Cardiac fibroblast (primary cell): ENCODE measurements at regions not wholly inside any gene's neighbourhood (a gene's known extent, or its start where the extent isn't known, plus 50 kb on each side); places are given as distances from the start of the nearest gene placed in this dataset.

Experiments used
- DNase-seq, 2 donors: peaks; one replicate each; pipeline versions ENCODE4 v3.0.0 to v3.0.0-alpha.2; 2010; ENCODE audit warnings: low read depth in 2 of 2
- H3K4me3 ChIP-seq, 2 donors: replicated peaks in 1 of 2; 1 replicate in 1 of 2; 2 replicates in 1 of 2; pipeline ENCODE4 v1.5.1; 2011; ENCODE audit warnings: low read depth in 2 of 2, low read length in 2 of 2, mild to moderate bottlenecking in 2 of 2, moderate library complexity in 1 of 2
- TF ChIP-seq, protein P1 (sequence below): IDR thresholded peaks from one replicate; pipeline ENCODE4 v1.5.1; 2011; ENCODE audit warnings: low read depth, mild to moderate bottlenecking, low read length, inconsistent platforms

DNA sequence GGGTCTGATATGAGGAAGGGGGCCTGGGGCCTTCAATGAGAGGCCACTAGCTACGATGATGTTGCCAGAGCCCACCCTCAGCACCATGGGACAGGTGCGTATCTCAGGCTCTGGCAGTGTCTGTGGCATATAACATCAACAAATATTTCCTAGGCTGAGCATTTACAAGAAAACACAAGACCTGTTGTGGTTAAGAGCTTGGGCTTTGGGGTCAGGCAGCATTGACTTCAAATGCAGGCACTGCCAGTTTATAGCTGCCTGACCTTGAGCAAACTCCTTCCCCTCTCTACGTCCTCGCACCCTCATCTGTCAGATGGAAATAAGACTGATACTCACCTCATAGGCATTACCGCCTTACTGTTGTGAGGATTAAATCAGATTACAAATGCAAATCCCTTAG, 156.0 kb downstream of the KATNAL1 start:
- H3K4me3 ChIP-seq, result no peak overlapping the region
- TF ChIP-seq, protein P1, sequence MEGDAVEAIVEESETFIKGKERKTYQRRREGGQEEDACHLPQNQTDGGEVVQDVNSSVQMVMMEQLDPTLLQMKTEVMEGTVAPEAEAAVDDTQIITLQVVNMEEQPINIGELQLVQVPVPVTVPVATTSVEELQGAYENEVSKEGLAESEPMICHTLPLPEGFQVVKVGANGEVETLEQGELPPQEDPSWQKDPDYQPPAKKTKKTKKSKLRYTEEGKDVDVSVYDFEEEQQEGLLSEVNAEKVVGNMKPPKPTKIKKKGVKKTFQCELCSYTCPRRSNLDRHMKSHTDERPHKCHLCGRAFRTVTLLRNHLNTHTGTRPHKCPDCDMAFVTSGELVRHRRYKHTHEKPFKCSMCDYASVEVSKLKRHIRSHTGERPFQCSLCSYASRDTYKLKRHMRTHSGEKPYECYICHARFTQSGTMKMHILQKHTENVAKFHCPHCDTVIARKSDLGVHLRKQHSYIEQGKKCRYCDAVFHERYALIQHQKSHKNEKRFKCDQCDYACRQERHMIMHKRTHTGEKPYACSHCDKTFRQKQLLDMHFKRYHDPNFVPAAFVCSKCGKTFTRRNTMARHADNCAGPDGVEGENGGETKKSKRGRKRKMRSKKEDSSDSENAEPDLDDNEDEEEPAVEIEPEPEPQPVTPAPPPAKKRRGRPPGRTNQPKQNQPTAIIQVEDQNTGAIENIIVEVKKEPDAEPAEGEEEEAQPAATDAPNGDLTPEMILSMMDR, result no peak
- no peak for DNase-seq

GRCh38 chr13:30149248-30149647, 158.1 kb downstream of the KATNAL1 start:
- DNase-seq, result no peak
- TF ChIP-seq, protein P1, result no peak
- H3K4me3 ChIP-seq, result no peak overlapping the region

GRCh38 chr13:30148786-30149185, 158.6 kb downstream of the KATNAL1 start:
- no peak for DNase-seq
- TF ChIP-seq, protein P1, result no peak
- H3K4me3 ChIP-seq, result no peak overlapping the region

GRCh38 chr13:30148171-30148754, 159.1 kb downstream of the KATNAL1 start:
- no peak overlapping the region for H3K4me3 ChIP-seq
- TF ChIP-seq, protein P1, result no peak
- no peak for DNase-seq

DNA sequence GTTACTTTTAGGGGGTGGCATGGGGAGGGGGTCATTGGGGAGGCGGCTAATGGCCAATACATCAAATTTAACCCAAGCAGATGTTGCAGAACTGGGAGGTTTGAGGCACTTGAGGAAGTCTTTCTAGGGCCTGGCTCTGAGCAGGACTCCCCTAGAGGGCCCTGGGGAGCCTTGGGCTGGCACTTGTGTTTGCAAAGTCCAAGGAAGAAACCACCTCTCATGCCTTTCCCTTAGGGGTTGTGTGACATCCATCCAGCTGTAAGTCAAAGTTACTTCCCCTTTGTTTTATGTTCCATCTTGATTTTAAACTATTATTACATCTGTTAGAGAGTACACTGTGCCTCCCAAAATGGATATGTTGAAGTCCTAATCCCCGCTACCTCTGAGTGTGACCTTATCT, 159.9 kb downstream of the KATNAL1 start:
- DNase-seq, result no peak
- TF ChIP-seq, protein P1, result no peak
- H3K4me3 ChIP-seq, result no peak overlapping the region

DNA sequence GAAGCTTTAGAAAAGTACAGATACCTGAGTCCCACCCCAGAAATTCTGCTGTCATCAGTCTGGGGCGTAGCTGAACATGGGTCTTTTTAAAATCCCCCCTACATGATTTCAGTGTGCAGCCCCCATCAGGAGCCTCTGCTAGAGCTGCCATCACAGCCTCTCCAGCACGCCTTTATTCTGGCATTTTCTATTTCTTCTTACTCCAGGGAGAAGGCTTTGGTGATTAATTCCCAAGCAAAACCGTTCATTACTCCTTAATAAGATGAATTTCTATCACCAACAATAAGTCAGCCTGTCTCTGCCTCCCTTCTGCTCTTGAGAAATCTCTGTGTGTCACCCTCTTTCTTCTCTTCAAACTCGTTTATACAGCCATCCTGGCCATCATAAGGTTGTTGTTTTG, 160.3 kb downstream of the KATNAL1 start:
- TF ChIP-seq, protein P1, result no peak
- DNase-seq, result no peak
- H3K4me3 ChIP-seq, result no peak overlapping the region
